ENCODE measurements at regions not wholly inside any gene's neighbourhood (a gene's known extent, or its start where the extent isn't known, plus 50 kb on each side); places are given as distances from the start of the nearest gene placed in this dataset.
A peak's percentile ranks its signal among the peaks of the same experiment; 100 is the strongest.

DNA sequence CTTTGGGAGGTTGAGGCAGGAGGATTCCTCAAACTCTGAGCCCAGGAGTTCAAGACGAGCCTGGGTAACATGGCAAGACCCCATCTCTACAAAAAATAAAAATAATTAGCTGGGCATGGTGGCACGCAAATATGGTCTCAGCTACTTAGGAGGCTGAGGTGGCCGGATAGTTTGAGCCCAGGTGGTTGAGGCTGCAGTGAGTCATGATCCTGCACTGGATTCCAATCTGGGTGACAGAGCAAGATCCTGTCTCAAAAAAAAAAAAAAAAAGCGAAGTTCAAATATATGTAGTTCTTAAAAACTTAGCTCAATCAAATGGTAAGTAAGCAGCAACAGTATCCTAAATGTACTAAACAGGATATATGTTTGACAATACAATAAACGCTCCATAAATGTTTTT lies 85.5 kb upstream of the SSTR1 start:
- DNase-seq: no peak

DNA sequence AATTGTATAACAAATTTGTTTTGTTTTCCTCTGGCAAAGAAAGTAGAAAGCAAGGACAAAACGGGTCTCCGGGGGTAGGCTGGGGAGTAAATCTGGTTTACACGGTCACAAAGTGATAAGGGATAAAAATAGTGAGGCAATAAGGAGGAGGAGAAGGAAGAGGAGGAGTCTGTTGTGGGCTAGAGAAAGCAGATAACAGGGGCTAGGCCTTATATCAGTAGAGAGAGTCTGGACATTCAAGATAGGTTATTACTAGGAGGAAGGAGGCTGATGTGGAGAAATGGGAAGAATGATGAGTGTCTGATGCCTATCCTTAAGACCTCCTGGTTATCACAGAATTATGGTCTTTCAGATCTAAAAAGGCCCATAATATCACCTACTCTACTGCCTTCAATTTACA lies 83.2 kb upstream of the SSTR1 start:
- DNase-seq: no peak

DNA sequence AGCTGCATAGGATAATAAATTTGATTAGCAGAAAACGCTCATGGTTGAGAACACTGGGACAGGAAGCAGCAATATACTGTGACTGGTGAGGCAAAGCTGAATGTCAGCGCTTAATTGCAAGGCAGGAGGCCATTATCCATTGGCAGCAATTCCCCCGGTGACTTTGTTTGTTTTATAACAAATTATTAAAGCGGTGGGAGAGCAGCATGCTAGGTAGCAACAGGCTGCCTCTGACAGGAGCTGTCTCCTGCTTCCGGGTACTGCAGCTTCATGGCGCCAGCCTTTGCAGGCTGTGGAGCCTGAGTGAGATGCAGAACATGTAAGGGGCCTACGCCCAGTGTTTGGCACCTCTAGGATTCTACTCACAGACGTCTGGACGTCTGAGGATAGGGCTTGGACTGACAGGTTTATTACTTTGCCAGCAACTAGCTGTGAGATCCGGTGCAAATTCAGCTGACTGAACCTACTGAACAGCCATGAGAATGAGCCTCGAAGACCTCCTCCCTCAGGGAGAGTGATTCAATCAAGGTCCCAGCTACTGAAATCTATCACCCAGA lies 82.1 kb upstream of the SSTR1 start:
- peak; percentile 43 for DNase-seq

DNA sequence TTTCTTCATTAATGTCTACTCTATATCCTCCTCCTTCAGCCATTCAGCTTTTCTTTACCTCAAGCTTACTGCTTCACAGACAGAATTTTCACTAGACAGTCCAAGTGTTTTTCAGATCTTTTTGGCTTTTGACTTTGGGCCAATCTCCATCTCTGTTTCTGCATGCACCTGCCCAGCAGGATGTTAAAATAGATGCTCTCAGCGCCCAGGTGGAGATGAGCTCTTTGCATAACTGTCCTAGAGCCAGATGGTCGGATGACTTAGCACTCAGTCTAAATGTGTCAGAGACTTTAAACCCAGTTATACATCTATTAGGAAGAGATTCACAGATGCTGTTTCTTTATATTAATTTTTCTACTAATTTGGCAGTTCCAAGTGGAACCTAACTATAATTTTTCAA lies 80.3 kb upstream of the SSTR1 start:
- no peak for DNase-seq

DNA sequence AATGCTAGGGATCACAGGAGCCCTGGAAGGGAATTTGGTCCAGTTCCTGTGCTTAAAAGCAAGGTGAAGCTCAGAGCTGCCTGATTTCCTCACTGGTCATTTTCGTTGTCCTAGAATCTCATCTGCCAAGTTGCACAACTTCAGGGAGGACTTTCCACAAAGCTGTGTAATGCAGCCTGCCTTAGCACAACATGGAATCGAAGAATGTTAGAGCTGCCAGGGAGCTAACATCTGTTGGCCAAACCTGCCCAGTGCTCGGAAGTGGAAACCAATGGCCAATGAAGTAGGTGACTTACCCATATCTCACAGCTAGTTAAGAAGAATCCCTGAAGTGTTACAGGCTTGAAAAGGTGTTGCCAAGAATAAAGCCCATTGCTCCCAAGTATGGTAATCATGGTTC lies 79.9 kb upstream of the SSTR1 start:
- no peak for DNase-seq

DNA sequence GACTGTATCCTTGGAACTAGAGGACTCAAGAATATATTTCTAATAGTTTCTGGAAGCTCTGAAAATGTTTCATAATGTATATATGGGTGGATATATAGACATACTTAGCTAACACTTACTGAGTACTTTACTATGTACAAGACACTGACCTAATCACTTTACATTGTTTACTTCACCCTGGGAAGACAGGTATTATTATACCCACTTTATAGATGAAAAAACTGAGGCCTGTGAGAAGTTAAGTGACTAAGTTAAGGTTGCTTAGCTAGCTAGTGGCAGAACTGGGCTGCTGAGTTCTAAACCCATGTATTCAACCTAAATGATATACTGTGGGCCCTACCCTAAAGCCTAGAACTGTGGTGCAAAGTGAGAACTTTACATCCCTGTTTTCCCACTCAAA lies 79.1 kb upstream of the SSTR1 start:
- no peak for DNase-seq

DNA sequence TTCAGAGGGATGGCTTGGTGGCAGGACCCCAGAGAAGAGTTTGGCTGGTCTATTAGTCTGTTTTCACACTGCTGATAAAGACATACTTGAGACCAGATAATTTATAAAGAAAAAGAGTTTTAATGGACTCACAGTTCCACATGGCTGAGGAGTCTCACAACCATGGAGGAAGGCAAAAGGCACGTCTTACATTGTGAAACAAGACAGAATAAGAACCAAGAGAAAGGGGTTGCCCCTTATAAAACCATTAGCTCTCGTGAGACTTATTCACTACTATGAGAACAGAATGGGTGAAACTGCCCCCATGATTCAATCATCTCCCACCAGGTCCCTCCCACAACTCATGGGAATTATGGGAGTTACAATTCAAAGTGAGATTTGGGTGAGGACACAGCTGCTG lies 78.5 kb upstream of the SSTR1 start:
- no peak for DNase-seq

DNA sequence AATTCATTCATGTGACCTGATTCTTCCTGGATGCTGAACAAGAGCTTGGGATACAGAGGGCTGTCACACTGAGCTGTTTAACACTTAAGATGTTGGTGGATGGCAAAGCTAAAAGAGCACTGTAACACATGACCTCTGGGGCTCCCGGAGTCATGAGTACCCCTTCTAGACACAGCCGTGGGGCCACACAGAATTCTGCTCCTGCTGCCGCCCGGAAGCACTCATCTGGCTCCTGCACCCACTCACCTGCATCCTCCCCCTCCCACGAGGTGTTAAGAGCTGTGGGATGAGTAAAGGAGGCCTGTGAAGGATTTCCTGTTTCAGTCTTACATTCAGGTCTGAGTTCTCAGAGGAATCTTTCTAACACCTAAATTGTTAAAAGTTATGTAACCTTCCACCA lies 78.0 kb upstream of the SSTR1 start:
- no peak for DNase-seq

DNA sequence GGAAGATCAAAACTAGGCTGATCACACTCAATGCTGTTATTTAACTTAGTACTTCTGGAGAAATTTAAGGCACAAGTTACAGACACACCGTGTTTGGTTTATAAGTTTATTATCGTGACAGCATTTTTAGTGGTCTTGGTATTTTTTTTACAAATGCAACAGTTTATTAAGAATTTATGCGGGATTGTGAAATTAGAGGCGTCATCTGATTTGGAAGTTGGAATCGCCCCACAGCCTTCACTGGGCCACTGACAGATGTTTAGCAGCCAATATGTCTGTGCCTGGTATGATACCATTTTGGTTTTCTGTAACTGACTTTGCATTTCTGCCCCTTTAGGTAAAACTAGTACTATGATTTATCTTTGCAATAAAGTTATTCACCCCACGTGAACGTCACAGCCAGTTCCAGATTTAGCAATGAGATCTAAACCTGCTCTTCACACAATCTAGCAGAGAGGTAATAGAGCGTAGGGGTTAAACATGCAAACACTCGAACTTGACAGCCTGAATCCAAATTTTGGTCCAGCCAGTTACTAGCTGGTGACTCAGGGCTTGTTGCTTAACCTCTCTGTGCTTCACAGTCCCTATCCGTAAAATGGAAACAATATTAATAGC lies 73.2 kb upstream of the SSTR1 start:
- no peak for DNase-seq

DNA sequence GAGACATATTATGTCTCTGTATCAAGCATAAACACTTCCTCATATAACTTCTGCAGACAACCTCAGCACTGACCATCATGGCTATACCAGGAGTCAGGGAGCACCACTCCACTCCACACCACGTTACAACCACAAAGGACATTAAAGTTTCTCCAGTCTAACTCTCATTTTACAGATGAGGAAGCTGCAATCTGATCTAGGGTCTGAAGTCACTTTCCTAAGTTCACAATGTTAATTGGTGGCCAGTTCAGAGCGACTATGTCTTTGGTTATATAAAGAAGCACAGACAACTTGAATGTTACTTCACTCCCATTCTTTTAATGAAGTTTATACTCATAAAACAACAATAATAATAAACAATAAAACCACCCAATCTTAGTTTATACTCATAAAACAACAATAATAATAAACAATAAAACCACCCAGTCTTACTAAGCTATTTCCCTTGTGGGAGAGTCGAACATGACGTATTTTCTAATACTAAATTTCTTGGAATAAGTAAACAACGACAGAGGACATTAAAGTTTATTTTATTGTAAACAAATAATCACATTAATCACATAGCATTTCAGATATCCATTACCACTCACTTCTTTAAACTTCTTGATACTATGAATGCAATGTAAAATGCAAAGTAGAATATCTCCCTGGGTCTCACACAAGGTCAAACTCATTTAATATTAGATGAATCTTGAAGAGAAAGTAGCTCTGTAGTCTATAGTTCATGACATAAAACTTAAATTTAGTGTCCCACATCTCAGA lies 72.4 kb upstream of the SSTR1 start:
- no peak for DNase-seq

DNA sequence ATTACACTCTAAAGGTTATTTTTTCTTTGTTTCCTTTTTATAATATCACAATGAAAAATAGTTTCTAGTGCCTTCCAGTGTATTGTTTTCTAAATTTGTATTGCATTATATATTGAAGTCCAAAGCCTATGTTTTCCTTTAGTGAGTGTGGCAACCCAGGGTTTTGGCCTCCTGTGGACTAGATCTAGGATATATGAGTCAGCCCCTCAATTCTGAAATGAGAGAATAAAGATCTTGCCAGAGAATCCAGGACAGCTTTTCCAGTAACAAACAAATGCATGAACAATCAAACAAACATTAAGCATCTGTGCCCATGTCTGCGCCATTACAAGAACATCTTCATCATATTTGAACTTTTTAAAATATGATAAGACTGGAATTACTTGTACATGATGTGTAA lies 70.7 kb upstream of the SSTR1 start:
- DNase-seq: no peak

DNA sequence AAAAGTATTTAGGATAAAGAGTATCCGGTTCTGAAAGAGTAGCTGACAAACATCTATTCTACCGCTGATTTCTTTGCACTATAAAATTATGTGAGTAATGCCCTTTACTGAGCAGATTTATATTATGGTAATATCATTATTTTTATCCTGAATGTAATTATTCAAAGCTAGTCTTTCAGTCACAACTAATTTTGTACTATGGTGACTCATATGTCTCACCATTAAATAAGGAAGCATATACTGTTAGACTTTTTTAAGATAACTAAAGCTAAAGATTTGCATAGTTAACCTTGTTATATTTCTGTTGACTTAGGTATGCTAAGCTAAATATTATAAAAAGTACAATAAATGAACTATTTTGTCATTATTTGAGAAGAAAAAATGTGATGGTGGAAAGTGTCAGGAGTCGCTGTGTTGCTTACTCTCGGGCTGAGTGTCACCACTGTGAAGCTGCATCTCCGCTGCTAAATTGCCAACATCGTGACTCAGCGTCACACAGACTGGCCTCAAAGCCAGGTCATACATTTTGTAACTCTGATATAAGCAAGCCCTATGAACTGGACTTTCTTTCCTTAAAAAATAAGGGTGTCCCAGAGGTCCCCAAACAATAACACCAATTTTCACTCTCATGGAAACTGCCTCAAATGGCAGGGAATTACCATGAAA lies 69.1 kb upstream of the SSTR1 start:
- no peak for DNase-seq

DNA sequence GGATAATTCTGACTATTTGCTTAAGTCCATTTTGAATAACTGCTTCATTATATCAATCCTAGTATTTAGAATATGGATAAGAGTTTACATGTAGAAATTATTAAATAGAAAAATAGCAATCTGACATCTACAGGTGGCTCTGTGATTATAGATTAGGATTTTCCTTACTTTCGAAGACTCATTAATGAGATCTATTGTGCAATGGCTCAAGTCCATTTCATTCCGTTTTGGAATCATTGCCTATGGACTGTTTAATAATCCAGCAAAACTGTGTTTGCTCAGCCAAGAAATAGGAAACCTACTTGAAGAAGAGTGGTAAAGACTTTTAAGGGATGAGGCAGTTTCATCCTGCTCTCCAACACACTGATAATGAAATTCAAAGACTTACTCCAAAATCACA lies 67.8 kb upstream of the SSTR1 start:
- no peak for DNase-seq

DNA sequence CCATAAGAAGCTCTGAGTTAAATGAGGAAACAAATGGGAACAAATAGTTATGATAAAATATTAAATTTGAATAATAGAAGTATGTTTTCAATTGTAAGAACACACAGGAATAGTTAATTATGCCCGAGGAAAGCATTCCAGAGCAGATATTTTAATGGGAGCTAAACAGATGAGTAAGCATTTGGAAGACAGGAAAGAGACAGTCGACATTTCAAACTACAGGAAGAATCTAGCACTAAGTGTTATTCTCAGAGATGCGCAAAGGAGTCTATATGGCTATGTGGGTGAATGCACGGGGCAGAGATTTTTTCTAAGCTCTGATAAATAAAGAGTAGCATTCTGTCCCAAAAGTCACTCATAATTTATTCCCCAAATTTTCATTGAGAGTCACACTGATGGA lies 64.5 kb upstream of the SSTR1 start:
- no peak for DNase-seq

DNA sequence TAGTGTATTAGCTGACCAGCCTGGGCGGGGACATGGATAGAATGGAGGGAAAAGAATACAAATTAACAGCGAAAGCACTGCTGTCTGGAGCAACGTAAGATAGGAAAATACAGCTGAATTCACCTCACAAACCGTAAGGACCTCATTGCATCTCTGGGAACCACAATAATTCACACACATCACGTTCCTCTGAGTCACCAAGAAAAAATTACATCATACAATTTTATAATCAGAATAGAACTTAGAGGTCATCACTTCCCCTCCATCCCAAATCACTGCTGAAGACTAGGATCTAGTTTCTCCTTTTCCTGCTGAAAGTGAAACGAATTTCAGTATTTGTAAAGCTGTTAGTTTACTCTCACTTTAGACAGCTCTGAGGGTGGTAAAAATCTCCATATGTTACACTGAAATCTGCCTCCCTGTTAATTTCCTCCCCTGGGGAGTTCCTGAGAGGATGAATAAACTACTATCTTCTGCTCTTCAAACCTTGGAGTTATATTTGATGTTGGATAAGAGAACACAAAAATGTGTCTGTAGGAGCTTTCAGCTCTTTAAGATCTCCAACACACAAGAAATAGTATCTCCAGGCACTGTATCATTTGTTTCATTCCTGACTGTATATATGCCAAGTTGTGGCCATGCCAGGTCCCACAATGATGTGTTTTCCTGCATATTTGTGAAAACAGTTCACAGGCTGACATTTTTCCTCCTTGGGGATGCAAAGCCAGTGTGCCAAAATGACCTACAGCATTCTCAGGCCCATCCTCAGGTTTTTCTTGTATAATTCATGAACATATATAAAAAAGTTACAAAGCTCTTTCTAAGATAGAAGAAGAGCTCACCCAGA lies 63.8 kb upstream of the SSTR1 start:
- no peak for DNase-seq

DNA sequence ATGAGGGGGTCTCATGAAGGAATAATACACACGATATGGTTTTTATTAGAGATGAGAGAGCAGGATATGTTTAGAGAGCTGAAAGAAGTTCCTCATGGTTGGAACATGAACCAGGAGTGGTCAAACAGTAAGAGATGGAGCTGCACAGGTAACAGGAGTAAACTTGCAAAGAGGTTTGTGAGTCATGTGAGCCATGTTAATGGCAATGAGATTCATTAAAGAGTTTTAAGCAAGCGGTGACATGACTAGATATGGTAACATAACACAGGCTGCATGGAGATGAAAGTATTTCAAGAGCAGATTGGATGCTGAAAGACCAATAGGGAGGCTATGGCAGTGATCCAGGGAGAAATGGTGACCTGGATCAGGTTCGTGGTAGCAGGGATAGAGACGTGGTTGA lies 62.6 kb upstream of the SSTR1 start:
- DNase-seq: no peak

DNA sequence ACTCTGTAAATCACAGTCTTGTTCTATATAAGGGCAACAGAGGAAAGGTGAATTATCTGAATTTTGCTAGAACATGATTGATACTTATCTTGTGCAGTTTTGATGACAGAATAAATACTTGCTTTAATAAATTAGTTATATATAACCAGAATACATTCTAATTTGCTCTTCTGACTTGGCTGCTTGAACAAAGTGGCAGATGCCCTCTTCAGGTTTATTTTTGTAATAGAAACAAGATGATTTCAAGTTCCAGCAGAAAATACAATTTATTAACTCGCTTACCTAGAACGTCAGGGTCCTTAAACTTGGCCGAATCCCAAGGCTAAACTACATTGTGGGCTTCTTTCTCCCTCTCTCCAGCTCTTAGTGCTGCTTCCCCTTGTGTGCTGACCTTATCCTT lies 57.6 kb upstream of the SSTR1 start:
- DNase-seq: no peak

All from right kidney (tissue), 1 donor.